Keratinocyte (primary cell): ENCODE measurements at regions not wholly inside any gene's neighbourhood (a gene's known extent, or its start where the extent isn't known, plus 50 kb on each side); places are given as distances from the start of the nearest gene placed in this dataset.

ENCODE experiments used
- DNase-seq: peaks from one replicate; pipeline ENCODE4 v3.0.0-alpha.2; 2011; ENCODE audit warnings: low read depth, missing footprints, low spot score
- FAIRE-seq: peaks from 2 replicates; lab custom pipeline; 2011; peaks lifted over from hg19 to GRCh38; lab: Jason Lieb, UNC
- H2AFZ ChIP-seq: 2 replicates; pipeline ENCODE4 v1.6.0; 2012; ENCODE audit warnings: low read length, control low read depth, inconsistent platforms; ENCODE audit not compliant: control insufficient read depth
- H3K27ac ChIP-seq: 2 replicates; pipeline ENCODE4 v1.5.1; 2011; ENCODE audit warnings: low read length; ENCODE audit not compliant: control insufficient read depth, insufficient read depth
- H3K27me3 ChIP-seq: 3 replicates; pipeline ENCODE4 v1.6.0; 2011; ENCODE audit warnings: low read length; ENCODE audit not compliant: control insufficient read depth, insufficient read depth; ENCODE audit errors: extremely low read depth
- H3K36me3 ChIP-seq, 2 experiments: 2 replicates in 1 of 2; 3 replicates in 1 of 2; pipeline ENCODE4 v1.5.1; 2011; ENCODE audit warnings: low read length in 2 of 2, mild to moderate bottlenecking in 1 of 2; ENCODE audit not compliant: control insufficient read depth in 2 of 2, insufficient read depth in 2 of 2; ENCODE audit errors: extremely low read depth in 1 of 2
- H3K4me1 ChIP-seq: 3 replicates; pipeline ENCODE4 v1.5.1; 2011; ENCODE audit warnings: low read length; ENCODE audit not compliant: control insufficient read depth, insufficient read depth; ENCODE audit errors: extremely low read depth
- H3K4me2 ChIP-seq: 3 replicates; pipeline ENCODE4 v1.6.0; 2011; ENCODE audit warnings: low read depth, low read length; ENCODE audit not compliant: control insufficient read depth, insufficient read depth; ENCODE audit errors: extremely low read depth
- H3K4me3 ChIP-seq, 3 experiments: fragments of 200-600 bp in 1 of 3; sonication (generic) in 1 of 3; 2 replicates in 2 of 3; 3 replicates in 1 of 3; pipeline ENCODE4 v1.5.1; 2011 to 2016; ENCODE audit warnings: low read length in 3 of 3, mild to moderate bottlenecking in 3 of 3, control low read depth in 2 of 3, inconsistent platforms in 1 of 3, low read depth in 1 of 3, mixed read lengths in 1 of 3, mixed run types in 1 of 3, moderate library complexity in 1 of 3; ENCODE audit not compliant: control insufficient read depth in 2 of 3, insufficient read depth in 2 of 3; ENCODE audit errors: extremely low read depth in 1 of 3
- H3K79me2 ChIP-seq: 2 replicates; pipeline ENCODE4 v1.6.0; 2012; ENCODE audit warnings: low read length; ENCODE audit not compliant: control insufficient read depth, insufficient read depth
- H3K9ac ChIP-seq: 3 replicates; pipeline ENCODE4 v1.6.0; 2011; ENCODE audit warnings: low read length; ENCODE audit not compliant: control insufficient read depth, insufficient read depth; ENCODE audit errors: extremely low read depth
- H3K9me1 ChIP-seq: 3 replicates; pipeline ENCODE4 v1.6.0; 2011; ENCODE audit warnings: low read length; ENCODE audit not compliant: control insufficient read depth, insufficient read depth; ENCODE audit errors: extremely low read depth
- H3K9me3 ChIP-seq: 2 replicates; pipeline ENCODE4 v1.5.1; 2012; ENCODE audit warnings: low read depth, low read length; ENCODE audit not compliant: control insufficient read depth
- H4K20me1 ChIP-seq: 3 replicates; pipeline ENCODE4 v1.6.0; 2011; ENCODE audit warnings: low read length; ENCODE audit not compliant: control insufficient read depth, insufficient read depth; ENCODE audit errors: extremely low read depth
- CTCF ChIP-seq, 3 experiments: IDR thresholded peaks in 1 of 3; conservative IDR thresholded peaks in 1 of 3; optimal IDR thresholded peaks in 1 of 3; 2 replicates in 2 of 3; 3 replicates in 1 of 3; pipeline versions ENCODE3 to v1.5.1; 2011; ENCODE audit warnings: low read length in 3 of 3, mild to moderate bottlenecking in 3 of 3, moderate library complexity in 2 of 3, control low read depth in 1 of 3, inconsistent platforms in 1 of 3; ENCODE audit not compliant: insufficient read depth in 2 of 3; ENCODE audit errors: extremely low read depth in 1 of 3
- EZH2 ChIP-seq: IDR thresholded peaks from one replicate; pipeline ENCODE4 v1.6.1; 2012; ENCODE audit warnings: inconsistent platforms, mild to moderate bottlenecking, low read length, moderate library complexity
- dilution Hi-C: fragments of 300-500 bp; cut with MboI; formaldehyde crosslinking; loops from one replicate; pipeline ENCODE4 v1.7.0; 2020; ENCODE audit warnings: low sequenced_read_pairs; ENCODE audit not compliant: extremely low pct_ligation_motif_present

- DNase-seq (no peak), FAIRE-seq (no peak)
- Histone ChIP-seq H2AFZ (no peak overlapping the region), H3K4me2 (peak overlapping the region; percentile 38), H3K4me3 (no peak overlapping the region), H3K4me1 (peaks cover 2% of the 10 kb centered on the region), H3K27ac (no peak overlapping the region), H3K9me1 (no peaks in the 10 kb centered on the region), H3K79me2 (no peaks in the 10 kb centered on the region), H3K36me3 (no peaks in the 10 kb centered on the region), H3K9ac (no peak overlapping the region), H4K20me1 (no peaks in the 10 kb centered on the region), H3K9me3 (no peaks in the 10 kb centered on the region), H3K27me3 (no peaks in the 10 kb centered on the region)
- no peak for TF ChIP-seq EZH2
- no peak for TF ChIP-seq CTCF (optimal IDR thresholded peaks at IDR 0.05 in 1 of 3, IDR thresholded peaks at IDR 0.05 in 1 of 3, conservative IDR thresholded peaks at IDR 0.05 in 1 of 3; ENCODE audit: extremely low read depth in 1 of 3, insufficient read depth in 2 of 3, low read length in 3 of 3)
- dilution Hi-C loops: no loop called here
Observed at GRCh38 chr7:80014511-80014910, 120.1 kb upstream of the GNAI1 start.

DNA sequence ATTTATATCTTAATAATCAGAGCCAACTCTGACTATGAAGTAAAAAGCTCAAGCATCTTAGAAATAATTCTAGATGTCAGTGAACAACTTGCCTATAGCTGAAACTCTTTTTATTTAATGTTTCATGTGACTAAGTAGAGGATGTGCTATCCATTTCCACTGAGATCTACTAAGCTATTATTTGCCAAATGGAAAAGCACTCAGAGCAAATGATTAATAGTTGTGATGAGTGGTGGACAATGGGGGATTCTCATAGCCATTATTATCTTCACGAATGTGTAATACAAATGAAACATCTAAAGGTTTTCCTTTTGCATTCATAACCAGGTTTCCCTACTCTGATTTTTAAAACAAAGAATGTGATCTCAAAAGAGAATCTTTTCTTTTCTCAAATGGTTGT, 126.6 kb upstream of the GNAI1 start:
- H3K27me3 ChIP-seq: no peaks in the 10 kb centered on the region
- H3K27ac ChIP-seq: no peak overlapping the region
- H3K9me1 ChIP-seq: no peaks in the 10 kb centered on the region
- H4K20me1 ChIP-seq: no peaks in the 10 kb centered on the region
- H3K79me2 ChIP-seq: no peaks in the 10 kb centered on the region
- H3K4me2 ChIP-seq: no peak overlapping the region
- H3K9ac ChIP-seq: no peak overlapping the region
- H3K9me3 ChIP-seq: no peaks in the 10 kb centered on the region
- H3K4me3 ChIP-seq: no peak overlapping the region
- no peaks in the 10 kb centered on the region for H3K4me1 ChIP-seq
- no peaks in the 10 kb centered on the region for H3K36me3 ChIP-seq
- TF ChIP-seq CTCF (optimal IDR thresholded peaks at IDR 0.05 in 1 of 3, IDR thresholded peaks at IDR 0.05 in 1 of 3, conservative IDR thresholded peaks at IDR 0.05 in 1 of 3; ENCODE audit: extremely low read depth in 1 of 3, insufficient read depth in 2 of 3, low read length in 3 of 3) (no peak), EZH2 (no peak)
- dilution Hi-C loops: no loop called here
- no peak for FAIRE-seq
- no peak for DNase-seq
- no peak overlapping the region for H2AFZ ChIP-seq
